ENCODE measurements at regions not wholly inside any gene's neighbourhood (a gene's known extent, or its start where the extent isn't known, plus 50 kb on each side); places are given as distances from the start of the nearest gene placed in this dataset.
A peak's percentile ranks its signal among the peaks of the same experiment; 100 is the strongest.

DNA sequence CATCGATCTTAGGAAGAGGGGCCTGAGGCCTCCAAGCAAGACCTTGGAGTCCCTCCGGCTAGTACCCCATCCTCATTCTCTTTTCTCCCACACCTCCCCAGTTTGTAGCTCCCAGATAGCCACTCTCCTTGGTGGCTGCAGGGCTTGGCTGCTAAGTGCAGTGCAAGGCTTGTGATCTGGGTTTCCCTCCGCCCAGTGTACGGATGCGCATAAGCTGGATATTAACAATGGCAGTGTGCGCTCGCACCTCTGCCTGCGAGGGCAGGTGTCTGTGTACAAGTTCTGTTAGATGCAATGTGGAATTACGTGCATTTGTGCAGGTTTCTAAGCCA, 71.0 kb upstream of the TBCA start:
- CTCF ChIA-PET, result no interaction called here
- Mint-ChIP-seq H3K27ac (no peak overlapping the region), H3K36me3 (ENCODE audit: low read depth) (no peaks in the 10 kb centered on the region), H3K9me3 (no peaks in the 10 kb centered on the region), H3K4me1 (ENCODE audit: low read depth) (peaks cover 13% of the 10 kb centered on the region), H3K4me3 (no peak overlapping the region), H3K27me3 (peaks cover 51% of the 10 kb centered on the region)
- intact Hi-C loops (cut with micrococcal nuclease), result loop anchor here (10.0 kb wide), 1 partner anchor 202 kb away; no protein-coding TSS in a partner anchor
- no peak for DNase-seq
- no peak for ATAC-seq
- TF ChIP-seq, protein P1, sequence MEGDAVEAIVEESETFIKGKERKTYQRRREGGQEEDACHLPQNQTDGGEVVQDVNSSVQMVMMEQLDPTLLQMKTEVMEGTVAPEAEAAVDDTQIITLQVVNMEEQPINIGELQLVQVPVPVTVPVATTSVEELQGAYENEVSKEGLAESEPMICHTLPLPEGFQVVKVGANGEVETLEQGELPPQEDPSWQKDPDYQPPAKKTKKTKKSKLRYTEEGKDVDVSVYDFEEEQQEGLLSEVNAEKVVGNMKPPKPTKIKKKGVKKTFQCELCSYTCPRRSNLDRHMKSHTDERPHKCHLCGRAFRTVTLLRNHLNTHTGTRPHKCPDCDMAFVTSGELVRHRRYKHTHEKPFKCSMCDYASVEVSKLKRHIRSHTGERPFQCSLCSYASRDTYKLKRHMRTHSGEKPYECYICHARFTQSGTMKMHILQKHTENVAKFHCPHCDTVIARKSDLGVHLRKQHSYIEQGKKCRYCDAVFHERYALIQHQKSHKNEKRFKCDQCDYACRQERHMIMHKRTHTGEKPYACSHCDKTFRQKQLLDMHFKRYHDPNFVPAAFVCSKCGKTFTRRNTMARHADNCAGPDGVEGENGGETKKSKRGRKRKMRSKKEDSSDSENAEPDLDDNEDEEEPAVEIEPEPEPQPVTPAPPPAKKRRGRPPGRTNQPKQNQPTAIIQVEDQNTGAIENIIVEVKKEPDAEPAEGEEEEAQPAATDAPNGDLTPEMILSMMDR (IDR thresholded peaks at IDR 0.05), result no peak
- POLR2A ChIA-PET, result no interaction called here

DNA sequence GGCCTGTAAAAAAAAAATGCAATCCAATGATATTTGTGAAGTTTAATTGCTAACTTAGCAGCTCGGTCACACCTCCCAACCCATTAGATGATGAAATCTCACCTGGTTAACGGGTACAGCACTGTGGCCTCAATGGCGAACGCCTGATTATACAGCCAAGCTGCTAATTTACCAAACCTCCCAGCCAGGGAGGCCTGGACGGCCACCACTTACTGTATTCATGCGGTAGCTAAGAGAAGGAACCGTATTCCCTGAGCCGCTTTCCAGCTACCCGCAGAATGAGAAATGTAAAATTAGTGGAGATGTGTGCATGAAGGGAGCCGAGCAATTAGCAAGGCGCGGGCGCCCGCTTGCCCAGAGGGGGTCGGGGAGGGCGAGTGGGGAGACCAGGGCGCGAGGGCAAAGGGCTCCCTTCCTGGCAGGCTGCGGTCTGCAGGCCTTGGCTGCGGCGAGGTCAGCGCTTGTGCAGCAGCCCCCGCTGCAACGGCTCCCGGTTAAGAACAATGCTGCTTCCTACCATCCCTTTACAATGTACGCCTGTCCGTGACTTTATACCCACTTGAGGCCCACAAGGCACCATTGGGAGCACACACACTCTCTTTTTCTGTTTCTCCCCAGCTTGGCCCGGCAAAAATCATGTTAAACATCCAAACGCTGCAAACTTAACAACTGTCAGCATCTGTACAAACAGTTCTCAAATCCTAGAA, 70.4 kb upstream of the TBCA start:
- POLR2A ChIA-PET, result no interaction called here

DNA sequence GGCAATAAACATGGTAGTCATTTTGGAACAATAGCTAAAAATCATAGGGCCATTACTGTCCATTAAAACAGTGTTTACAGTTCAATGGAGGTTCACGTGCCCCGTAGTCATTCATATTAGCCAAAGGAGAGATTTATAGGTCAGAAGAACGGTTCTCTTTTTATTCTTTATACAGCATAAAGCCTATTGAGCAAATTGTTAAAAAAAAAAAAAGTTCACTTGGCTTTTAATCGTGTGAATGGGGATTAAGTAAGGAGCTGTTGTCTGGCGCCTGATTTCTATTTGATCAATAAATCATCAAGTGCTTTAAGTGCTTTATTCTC, 69.1 kb upstream of the TBCA start:
- Mint-ChIP-seq H3K36me3 (ENCODE audit: low read depth) (no peaks in the 10 kb centered on the region), H3K4me3 (peak overlapping the region; percentile 55), H3K27me3 (peaks cover 47% of the 10 kb centered on the region), H3K9me3 (no peaks in the 10 kb centered on the region), H3K27ac (no peak overlapping the region), H3K4me1 (ENCODE audit: low read depth) (peaks cover 8% of the 10 kb centered on the region)
- POLR2A ChIA-PET, result no interaction called here
- TF ChIP-seq, protein P1 (IDR thresholded peaks at IDR 0.05), result no peak
- intact Hi-C loops (cut with micrococcal nuclease), result loop anchor here (10.0 kb wide), 1 partner anchor 200 kb away; no protein-coding TSS in a partner anchor
- no peak for DNase-seq
- ATAC-seq, result no peak
- CTCF ChIA-PET, result interaction anchor here (0.8 to 0.9 kb wide), 2 partner anchors 200 to 268 kb away, joined by 3 read pairs; no protein-coding TSS in a partner anchor

More for the DNA sequence above, 70.4 kb upstream of the TBCA start:
- H3K36me3 Mint-ChIP-seq (ENCODE audit: low read depth), result no peaks in the 10 kb centered on the region
- H3K4me1 Mint-ChIP-seq (ENCODE audit: low read depth), result peaks cover 12% of the 10 kb centered on the region
- H3K9me3 Mint-ChIP-seq, result no peaks in the 10 kb centered on the region
- intact Hi-C loops (cut with micrococcal nuclease), result loop anchor here (10.0 kb wide), 1 partner anchor 202 kb away; no protein-coding TSS in a partner anchor
- no peak overlapping the region for H3K4me3 Mint-ChIP-seq
- H3K27ac Mint-ChIP-seq, result no peak overlapping the region
- TF ChIP-seq, protein P1 (IDR thresholded peaks at IDR 0.05), result no peak
- no peak for ATAC-seq
- DNase-seq, result no peak
- H3K27me3 Mint-ChIP-seq, result peaks cover 52% of the 10 kb centered on the region
- CTCF ChIA-PET, result no interaction called here

DNA sequence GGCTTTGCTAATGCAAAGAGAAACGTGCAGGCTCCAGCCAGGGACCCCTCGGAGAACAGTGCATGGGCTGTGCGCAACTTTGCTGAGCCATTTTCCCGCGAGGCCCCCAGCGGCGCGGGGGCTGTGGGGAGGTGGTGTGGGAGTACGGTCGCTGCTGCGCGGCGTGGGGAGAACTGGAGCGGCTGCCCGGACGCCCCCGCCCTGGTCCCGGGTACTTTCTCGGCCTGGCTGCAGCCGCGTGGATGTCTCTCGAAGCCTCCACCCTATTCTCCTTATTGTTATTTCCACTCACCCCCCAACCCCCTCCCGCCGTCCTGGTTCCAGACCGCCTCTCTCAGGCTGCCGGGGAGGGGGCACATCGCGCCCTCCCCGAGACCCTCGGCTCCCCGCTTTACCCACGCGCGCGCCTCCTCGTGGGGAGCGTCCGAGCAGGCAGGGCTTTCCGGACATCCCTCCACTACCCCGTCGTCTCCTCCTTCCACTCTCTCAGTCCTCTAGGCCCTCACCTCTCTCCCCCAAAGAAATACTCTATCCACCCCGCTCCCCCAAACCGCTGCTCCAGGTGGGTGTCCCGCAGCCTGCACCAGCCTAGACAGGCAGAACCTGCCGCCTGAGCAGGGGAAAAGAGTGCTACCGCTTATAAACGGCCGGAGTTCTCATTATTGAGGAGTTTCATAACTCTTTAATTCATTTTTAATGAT, 68.6 kb upstream of the TBCA start:
- no peak for DNase-seq
- ChIA-PET POLR2A (no interaction called here), CTCF (interaction anchor here (0.8 to 0.9 kb wide), 3 partner anchors 197 to 267 kb away, joined by 3 read pairs; no protein-coding TSS in a partner anchor)
- H3K27me3 Mint-ChIP-seq, result peaks cover 42% of the 10 kb centered on the region
- H3K9me3 Mint-ChIP-seq, result no peaks in the 10 kb centered on the region
- H3K4me1 Mint-ChIP-seq (ENCODE audit: low read depth), result peaks cover 8% of the 10 kb centered on the region
- H3K36me3 Mint-ChIP-seq (ENCODE audit: low read depth), result no peaks in the 10 kb centered on the region
- TF ChIP-seq, protein P1 (IDR thresholded peaks at IDR 0.05), result no peak
- intact Hi-C loops (cut with micrococcal nuclease), result loop anchor here (10.0 kb wide), 1 partner anchor 200 kb away; no protein-coding TSS in a partner anchor
- H3K4me3 Mint-ChIP-seq, result peak overlapping the region; percentile 55
- ATAC-seq, result no peak
- H3K27ac Mint-ChIP-seq, result no peak overlapping the region

DNA sequence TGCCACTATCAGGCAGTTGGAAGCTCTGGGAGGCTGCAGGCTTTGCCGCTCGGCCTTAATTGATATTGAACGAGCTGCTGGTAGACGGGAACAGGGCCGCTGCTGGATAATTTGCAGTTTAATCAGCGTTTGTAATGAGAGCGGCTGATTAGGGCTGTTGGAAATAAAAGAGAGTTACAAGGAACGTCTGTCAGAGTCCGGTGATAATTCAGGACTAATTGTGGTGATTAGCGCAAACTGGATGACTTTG, 68.2 kb upstream of the TBCA start:
- POLR2A ChIA-PET, result no interaction called here
- TF ChIP-seq, protein P1 (IDR thresholded peaks at IDR 0.05), result no peak
- DNase-seq (no peak), ATAC-seq (no peak)
- peaks cover 41% of the 10 kb centered on the region for H3K27me3 Mint-ChIP-seq
- no peak overlapping the region for H3K27ac Mint-ChIP-seq
- no peaks in the 10 kb centered on the region for H3K36me3 Mint-ChIP-seq (ENCODE audit: low read depth)
- peaks cover 8% of the 10 kb centered on the region for H3K4me1 Mint-ChIP-seq (ENCODE audit: low read depth)
- intact Hi-C loops (cut with micrococcal nuclease), result loop anchor here (10.0 kb wide), 1 partner anchor 199 kb away; no protein-coding TSS in a partner anchor
- no peaks in the 10 kb centered on the region for H3K9me3 Mint-ChIP-seq
- CTCF ChIA-PET, result interaction anchor here (0.9 kb wide), 1 partner anchor 197 kb away, joined by 3 read pairs; no protein-coding TSS in a partner anchor
- H3K4me3 Mint-ChIP-seq, result peak overlapping the region; percentile 48

Data from activated CD8-positive, alpha-beta T cell treated with anti-CD3 and anti-CD28 coated beads for 36 hours (primary cell).